ENCODE measurements at regions not wholly inside any gene's neighbourhood (a gene's known extent, or its start where the extent isn't known, plus 50 kb on each side); places are given as distances from the start of the nearest gene placed in this dataset.

DNA sequence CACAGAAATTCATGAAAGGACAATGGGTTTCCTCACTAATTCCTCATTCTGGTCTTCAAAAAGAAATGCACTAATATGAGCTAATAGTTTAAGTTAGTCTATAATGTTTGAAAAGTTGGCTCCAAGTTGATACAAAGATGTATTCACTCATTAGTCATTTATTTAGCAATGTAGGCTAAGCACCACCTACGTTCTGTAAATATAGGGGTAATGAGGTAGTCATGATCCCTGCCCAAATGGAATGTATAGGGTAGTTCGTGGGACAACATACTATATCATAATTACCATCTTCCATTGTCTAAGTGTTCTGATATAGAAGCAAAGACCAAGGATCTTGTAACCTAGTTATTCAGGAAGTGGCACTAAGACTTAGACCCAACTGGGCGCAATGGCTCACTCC lies 86.5 kb downstream of the DIO2 start:
- no peaks in the 10 kb centered on the region for H3K4me1 ChIP-seq
- TF ChIP-seq CTCF (IDR thresholded peaks at IDR 0.05; ENCODE audit: low read depth, low read length): no peak
- no peaks in the 10 kb centered on the region for H3K9me3 ChIP-seq

GRCh38 chr14:80117876-80118275 lies 93.4 kb downstream of the DIO2 start:
- TF ChIP-seq CTCF (IDR thresholded peaks at IDR 0.05; ENCODE audit: low read depth, low read length): no peak
- H3K9me3 ChIP-seq: no peaks in the 10 kb centered on the region

More for the DNA sequence above, 86.5 kb downstream of the DIO2 start:
- H3K4me3 ChIP-seq (ENCODE audit: low read depth, low read length): no peak overlapping the region
- H3K27me3 ChIP-seq: no peaks in the 10 kb centered on the region
- no peak for DNase-seq
- H3K36me3 ChIP-seq: no peaks in the 10 kb centered on the region

DNA sequence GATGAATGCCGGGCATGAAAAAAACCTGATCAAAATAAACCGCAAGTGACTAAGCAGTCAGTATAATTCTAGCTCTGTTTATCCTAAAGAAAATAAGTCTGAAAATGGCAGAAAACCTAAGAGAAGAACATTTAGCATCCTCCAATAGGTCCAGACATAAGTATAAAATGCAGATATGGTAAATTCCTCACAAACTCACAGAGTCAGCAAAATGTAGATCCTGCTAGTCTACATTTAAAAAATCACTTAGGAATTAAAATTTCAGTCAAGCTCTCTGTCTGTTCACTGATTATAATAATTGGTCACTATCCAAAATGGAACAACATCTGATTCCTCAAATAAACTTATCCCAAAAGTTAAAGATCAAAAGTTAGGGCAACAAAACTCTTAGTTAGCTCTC lies 95.1 kb downstream of the DIO2 start:
- DNase-seq: no peak
- no peak for TF ChIP-seq CTCF (IDR thresholded peaks at IDR 0.05; ENCODE audit: low read depth, low read length)
- H3K27me3 ChIP-seq: no peaks in the 10 kb centered on the region
- no peaks in the 10 kb centered on the region for H3K4me1 ChIP-seq
- H3K4me3 ChIP-seq (ENCODE audit: low read depth, low read length): no peak overlapping the region
- no peaks in the 10 kb centered on the region for H3K9me3 ChIP-seq
- no peaks in the 10 kb centered on the region for H3K36me3 ChIP-seq

More at GRCh38 chr14:80117876-80118275, 93.4 kb downstream of the DIO2 start:
- DNase-seq: no peak
- H3K27me3 ChIP-seq: no peaks in the 10 kb centered on the region
- H3K36me3 ChIP-seq: no peaks in the 10 kb centered on the region
- H3K4me3 ChIP-seq (ENCODE audit: low read depth, low read length): no peak overlapping the region
- H3K4me1 ChIP-seq: no peaks in the 10 kb centered on the region

DNA sequence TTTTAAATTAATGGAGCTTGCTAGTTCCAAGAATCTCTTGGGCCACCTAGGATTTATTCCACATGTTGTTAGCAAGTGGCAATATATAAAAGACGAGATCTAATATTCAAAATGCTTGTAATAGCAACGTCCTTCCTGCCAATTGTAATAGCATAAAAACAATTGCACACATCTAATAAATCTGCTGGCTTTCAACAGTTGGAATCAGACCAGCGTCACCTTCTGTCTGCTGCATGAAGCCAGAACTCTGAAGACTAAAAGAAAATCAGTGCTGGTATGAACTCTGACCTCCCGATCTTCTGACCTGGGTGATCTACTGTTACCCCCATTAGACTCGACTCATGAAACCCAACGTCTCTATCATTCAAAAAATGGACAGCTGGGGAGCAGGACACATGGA lies 100.6 kb downstream of the DIO2 start:
- H3K4me3 ChIP-seq (ENCODE audit: low read depth, low read length): no peak overlapping the region
- no peaks in the 10 kb centered on the region for H3K27me3 ChIP-seq
- DNase-seq: no peak
- no peaks in the 10 kb centered on the region for H3K4me1 ChIP-seq
- no peaks in the 10 kb centered on the region for H3K9me3 ChIP-seq
- no peak for TF ChIP-seq CTCF (IDR thresholded peaks at IDR 0.05; ENCODE audit: low read depth, low read length)
- H3K36me3 ChIP-seq: no peaks in the 10 kb centered on the region

GRCh38 chr14:80109055-80109454 lies 102.2 kb downstream of the DIO2 start:
- TF ChIP-seq CTCF (IDR thresholded peaks at IDR 0.05; ENCODE audit: low read depth, low read length): no peak
- no peak for DNase-seq
- Histone ChIP-seq H3K4me1 (no peaks in the 10 kb centered on the region), H3K4me3 (ENCODE audit: low read depth, low read length) (no peak overlapping the region), H3K9me3 (no peaks in the 10 kb centered on the region), H3K36me3 (no peaks in the 10 kb centered on the region), H3K27me3 (no peaks in the 10 kb centered on the region)

- H3K36me3 ChIP-seq: no peaks in the 10 kb centered on the region
- no peak for TF ChIP-seq CTCF (IDR thresholded peaks at IDR 0.05; ENCODE audit: low read depth, low read length)
Observed at GRCh38 chr14:80108430-80108829, 102.9 kb downstream of the DIO2 start.

More at GRCh38 chr14:80108430-80108829, 102.9 kb downstream of the DIO2 start:
- DNase-seq: no peak
- no peaks in the 10 kb centered on the region for H3K4me1 ChIP-seq
- H3K27me3 ChIP-seq: no peaks in the 10 kb centered on the region
- H3K9me3 ChIP-seq: no peaks in the 10 kb centered on the region
- no peak overlapping the region for H3K4me3 ChIP-seq (ENCODE audit: low read depth, low read length)
